HEK293 (cell line): ENCODE measurements at regions not wholly inside any gene's neighbourhood (a gene's known extent, or its start where the extent isn't known, plus 50 kb on each side); places are given as distances from the start of the nearest gene placed in this dataset.
A peak's percentile ranks its signal among the peaks of the same experiment; 100 is the strongest.

Experiments used
- CTCF ChIA-PET: fragments of 350-600 bp; formaldehyde crosslinking; extraction: SDS; loops from one replicate; lab custom pipeline; 2021; ENCODE audit warnings: antibody characterized with exemption; lab: Yijun Ruan, JAX
- POLR2A ChIA-PET: fragments of 300-600 bp; formaldehyde crosslinking; extraction: SDS; loops from one replicate; lab custom pipeline; 2020; ENCODE audit warnings: antibody characterized with exemption, inconsistent platforms; lab: Yijun Ruan, JAX
- H3K27ac ChIP-seq: fragments of 200-500 bp; sonication (Bioruptor generic); 2 replicates; pipeline ENCODE4 v1.5.1; 2014; ENCODE audit warnings: low read depth, low read length, control low read depth, inconsistent platforms; ENCODE audit errors: extremely low read depth
- H3K36me3 ChIP-seq, 2 experiments: fragments of 200-500 bp in 1 of 2; sonication (Bioruptor generic) in 1 of 2; 1 replicate in 1 of 2; 2 replicates in 1 of 2; pipeline ENCODE4 v1.5.1; 2014 to 2017; ENCODE audit warnings: inconsistent platforms in 2 of 2, low read length in 2 of 2; ENCODE audit not compliant: control insufficient read depth in 2 of 2, insufficient read depth in 1 of 2
- H3K4me1 ChIP-seq: fragments of 200-500 bp; sonication (Bioruptor generic); 2 replicates; pipeline ENCODE4 v1.5.1; 2014; ENCODE audit warnings: mild to moderate bottlenecking, low read length, inconsistent platforms; ENCODE audit not compliant: control insufficient read depth, insufficient read depth
- H3K4me3 ChIP-seq: 2 replicates; pipeline ENCODE4 v1.5.1; 2011; ENCODE audit warnings: low read depth, mild to moderate bottlenecking, control low read depth, low read length, moderate library complexity
- H3K9me3 ChIP-seq: fragments of 200-500 bp; sonication (Bioruptor generic); 2 replicates; pipeline ENCODE4 v1.5.1; 2014; ENCODE audit warnings: low read depth, low read length, inconsistent platforms; ENCODE audit not compliant: control insufficient read depth, insufficient read depth
- EGR2 ChIP-seq: fragments of 450-650 bp; formaldehyde crosslinking; IDR thresholded peaks from 2 replicates; pipeline ENCODE4 v1.5.1; 2016; ENCODE audit warnings: low read depth, missing biosample characterization, missing genetic modification characterization
- GLI2 ChIP-seq: fragments of 450-650 bp; formaldehyde crosslinking; IDR thresholded peaks from 2 replicates; pipeline ENCODE4; 2017; ENCODE audit warnings: missing biosample characterization, missing genetic modification characterization, low read depth, borderline replicate concordance
- KLF8 ChIP-seq: fragments of 450-650 bp; formaldehyde crosslinking; IDR thresholded peaks from 2 replicates; pipeline ENCODE4 v1.5.1; 2016; ENCODE audit warnings: missing biosample characterization, missing genetic modification characterization
- ZBTB17 ChIP-seq: fragments of 450-650 bp; formaldehyde crosslinking; IDR thresholded peaks from 2 replicates; pipeline ENCODE4 v1.5.1; 2016; ENCODE audit warnings: missing biosample characterization, missing genetic modification characterization
- ZIC2 ChIP-seq: fragments of 450-650 bp; formaldehyde crosslinking; IDR thresholded peaks from 2 replicates; pipeline ENCODE4 v1.5.1; 2016; ENCODE audit warnings: missing biosample characterization, missing genetic modification characterization
- ZNF138 ChIP-seq: fragments of 450-650 bp; formaldehyde crosslinking; IDR thresholded peaks from 2 replicates; pipeline ENCODE4 v1.5.1; 2016; ENCODE audit warnings: missing biosample characterization, missing genetic modification characterization, borderline replicate concordance
- ZNF140 ChIP-seq: fragments of 450-650 bp; formaldehyde crosslinking; IDR thresholded peaks from 2 replicates; pipeline ENCODE4 v1.5.1; 2016; ENCODE audit warnings: missing biosample characterization, missing genetic modification characterization
- ZNF175 ChIP-seq: fragments of 450-650 bp; formaldehyde crosslinking; IDR thresholded peaks from 2 replicates; pipeline ENCODE4 v1.5.1; 2016; ENCODE audit warnings: missing biosample characterization, missing genetic modification characterization
- ZNF239 ChIP-seq: fragments of 450-650 bp; formaldehyde crosslinking; IDR thresholded peaks from 2 replicates; pipeline ENCODE4 v1.5.1; 2016; ENCODE audit warnings: missing biosample characterization, missing genetic modification characterization
- ZNF311 ChIP-seq: fragments of 450-650 bp; formaldehyde crosslinking; IDR thresholded peaks from 2 replicates; pipeline ENCODE4 v1.5.1; 2017; ENCODE audit warnings: missing biosample characterization, missing genetic modification characterization, borderline replicate concordance
- ZNF404 ChIP-seq: fragments of 450-650 bp; formaldehyde crosslinking; IDR thresholded peaks from 2 replicates; pipeline ENCODE4 v1.5.1; 2017; ENCODE audit warnings: missing biosample characterization, missing genetic modification characterization
- ZNF670 ChIP-seq: fragments of 450-650 bp; formaldehyde crosslinking; IDR thresholded peaks from 2 replicates; pipeline ENCODE4 v1.5.1; 2016; ENCODE audit warnings: missing biosample characterization, missing genetic modification characterization, low read depth
- TF ChIP-seq, protein P1 (sequence below): fragments of 450-650 bp; formaldehyde crosslinking; IDR thresholded peaks from 2 replicates; pipeline ENCODE4 v1.5.1; 2016; ENCODE audit warnings: missing biosample characterization, missing genetic modification characterization
- TF ChIP-seq, protein P2 (sequence below): fragments of 450-650 bp; formaldehyde crosslinking; IDR thresholded peaks from 2 replicates; pipeline ENCODE4 v1.5.1; 2016; ENCODE audit warnings: missing biosample characterization, missing genetic modification characterization
- TF ChIP-seq, protein P3 (sequence below): fragments of 450-650 bp; formaldehyde crosslinking; IDR thresholded peaks from 2 replicates; pipeline ENCODE4 v1.5.1; 2017; ENCODE audit warnings: missing biosample characterization, missing genetic modification characterization
- TF ChIP-seq, protein P4 (sequence below): fragments of 450-650 bp; formaldehyde crosslinking; IDR thresholded peaks from 2 replicates; pipeline ENCODE4 v1.5.1; 2016; ENCODE audit warnings: missing biosample characterization, missing genetic modification characterization
- TF ChIP-seq, protein P5 (sequence below): fragments of 450-650 bp; formaldehyde crosslinking; IDR thresholded peaks from 2 replicates; pipeline ENCODE4 v1.5.1; 2016; ENCODE audit warnings: missing biosample characterization, missing genetic modification characterization
- TF ChIP-seq, protein P6 (sequence below): fragments of 450-650 bp; formaldehyde crosslinking; IDR thresholded peaks from 2 replicates; pipeline ENCODE4 v1.5.1; 2017; ENCODE audit warnings: missing biosample characterization, missing genetic modification characterization
- TF ChIP-seq, protein P7 (sequence below): fragments of 450-650 bp; formaldehyde crosslinking; IDR thresholded peaks from 2 replicates; pipeline ENCODE4 v1.5.1; 2016; ENCODE audit warnings: missing biosample characterization, missing genetic modification characterization
- TF ChIP-seq, protein P8 (sequence below): fragments of 450-650 bp; formaldehyde crosslinking; IDR thresholded peaks from 2 replicates; pipeline ENCODE4 v1.5.1; 2016; ENCODE audit warnings: missing biosample characterization, missing genetic modification characterization

DNA sequence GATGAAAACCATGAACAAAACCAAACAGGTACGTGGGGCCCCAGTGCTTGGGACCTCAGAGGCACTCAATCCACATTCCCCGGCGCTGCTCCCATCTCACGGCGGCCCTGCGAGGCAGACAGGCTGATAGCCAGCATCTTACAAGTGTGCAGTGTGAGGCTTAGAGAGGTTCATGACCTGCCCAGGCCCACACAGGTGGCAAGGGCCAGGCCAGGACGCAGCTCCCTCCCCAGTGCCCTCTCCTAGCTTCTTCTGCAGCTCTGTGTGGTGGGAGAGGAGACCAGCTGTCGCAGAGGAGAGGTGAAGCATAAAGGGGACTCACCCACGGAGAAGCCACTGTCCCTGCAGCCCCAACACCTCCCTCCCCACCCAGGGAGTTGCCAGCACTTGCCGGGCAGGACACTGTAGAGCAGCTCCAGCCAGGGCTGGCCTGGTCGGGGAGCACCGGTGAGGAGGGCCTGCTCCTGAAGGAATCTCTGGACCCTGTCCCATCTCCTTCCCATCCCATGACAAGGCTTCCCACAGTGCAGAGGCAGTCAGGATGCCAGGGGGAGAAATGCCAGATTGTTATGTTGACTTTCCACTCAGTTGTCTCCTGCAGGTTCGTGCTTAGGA, 92.4 kb upstream of the TMEM45B start (continued):
- no peak for TF ChIP-seq EGR2 (tag by site-specific recombination)
- TF ChIP-seq, protein P1, sequence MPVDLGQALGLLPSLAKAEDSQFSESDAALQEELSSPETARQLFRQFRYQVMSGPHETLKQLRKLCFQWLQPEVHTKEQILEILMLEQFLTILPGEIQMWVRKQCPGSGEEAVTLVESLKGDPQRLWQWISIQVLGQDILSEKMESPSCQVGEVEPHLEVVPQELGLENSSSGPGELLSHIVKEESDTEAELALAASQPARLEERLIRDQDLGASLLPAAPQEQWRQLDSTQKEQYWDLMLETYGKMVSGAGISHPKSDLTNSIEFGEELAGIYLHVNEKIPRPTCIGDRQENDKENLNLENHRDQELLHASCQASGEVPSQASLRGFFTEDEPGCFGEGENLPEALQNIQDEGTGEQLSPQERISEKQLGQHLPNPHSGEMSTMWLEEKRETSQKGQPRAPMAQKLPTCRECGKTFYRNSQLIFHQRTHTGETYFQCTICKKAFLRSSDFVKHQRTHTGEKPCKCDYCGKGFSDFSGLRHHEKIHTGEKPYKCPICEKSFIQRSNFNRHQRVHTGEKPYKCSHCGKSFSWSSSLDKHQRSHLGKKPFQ, result no peak
- no peak for TF ChIP-seq ZNF239
- no peak for TF ChIP-seq ZNF404 (tag by site-specific recombination)
- TF ChIP-seq, all 188 proteins: peak for 0

DNA sequence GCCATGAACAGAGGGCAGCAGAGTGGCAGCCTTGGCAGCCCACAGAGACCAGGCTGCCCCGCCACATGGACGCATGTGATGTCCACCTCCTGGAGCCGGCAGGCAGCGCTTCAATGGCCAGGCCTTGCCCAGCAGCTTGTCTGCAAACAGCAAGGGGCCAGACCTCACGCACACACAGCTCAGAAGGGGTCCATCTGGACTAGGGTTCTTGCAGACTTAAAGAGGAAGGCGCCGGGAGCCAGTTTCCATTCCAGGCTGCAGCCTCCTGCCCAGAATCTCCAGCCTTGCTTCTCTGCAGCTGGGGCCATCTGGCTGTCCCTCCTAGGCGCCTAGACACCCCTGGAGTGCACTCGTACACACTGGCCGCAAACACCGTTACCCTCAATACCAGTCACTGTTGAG, 91.9 kb upstream of the TMEM45B start:
- POLR2A ChIA-PET, result no interaction called here
- Histone ChIP-seq H3K4me1 (no peaks in the 10 kb centered on the region), H3K9me3 (no peaks in the 10 kb centered on the region), H3K27ac (no peak overlapping the region), H3K4me3 (no peak overlapping the region), H3K36me3 (no peaks in the 10 kb centered on the region)
- CTCF ChIA-PET, result interaction anchor here (2.5 kb wide), 1 partner anchor 27 kb away, joined by 9 read pairs; no protein-coding TSS in a partner anchor
- TF ChIP-seq ZIC2 (tag by site-specific recombination), result peak; percentile 63
- TF ChIP-seq, protein P2, sequence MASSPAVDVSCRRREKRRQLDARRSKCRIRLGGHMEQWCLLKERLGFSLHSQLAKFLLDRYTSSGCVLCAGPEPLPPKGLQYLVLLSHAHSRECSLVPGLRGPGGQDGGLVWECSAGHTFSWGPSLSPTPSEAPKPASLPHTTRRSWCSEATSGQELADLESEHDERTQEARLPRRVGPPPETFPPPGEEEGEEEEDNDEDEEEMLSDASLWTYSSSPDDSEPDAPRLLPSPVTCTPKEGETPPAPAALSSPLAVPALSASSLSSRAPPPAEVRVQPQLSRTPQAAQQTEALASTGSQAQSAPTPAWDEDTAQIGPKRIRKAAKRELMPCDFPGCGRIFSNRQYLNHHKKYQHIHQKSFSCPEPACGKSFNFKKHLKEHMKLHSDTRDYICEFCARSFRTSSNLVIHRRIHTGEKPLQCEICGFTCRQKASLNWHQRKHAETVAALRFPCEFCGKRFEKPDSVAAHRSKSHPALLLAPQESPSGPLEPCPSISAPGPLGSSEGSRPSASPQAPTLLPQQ (tag by site-specific recombination), result no peak
- no peak for TF ChIP-seq ZNF175 (tag by site-specific recombination)
- TF ChIP-seq, protein P3, sequence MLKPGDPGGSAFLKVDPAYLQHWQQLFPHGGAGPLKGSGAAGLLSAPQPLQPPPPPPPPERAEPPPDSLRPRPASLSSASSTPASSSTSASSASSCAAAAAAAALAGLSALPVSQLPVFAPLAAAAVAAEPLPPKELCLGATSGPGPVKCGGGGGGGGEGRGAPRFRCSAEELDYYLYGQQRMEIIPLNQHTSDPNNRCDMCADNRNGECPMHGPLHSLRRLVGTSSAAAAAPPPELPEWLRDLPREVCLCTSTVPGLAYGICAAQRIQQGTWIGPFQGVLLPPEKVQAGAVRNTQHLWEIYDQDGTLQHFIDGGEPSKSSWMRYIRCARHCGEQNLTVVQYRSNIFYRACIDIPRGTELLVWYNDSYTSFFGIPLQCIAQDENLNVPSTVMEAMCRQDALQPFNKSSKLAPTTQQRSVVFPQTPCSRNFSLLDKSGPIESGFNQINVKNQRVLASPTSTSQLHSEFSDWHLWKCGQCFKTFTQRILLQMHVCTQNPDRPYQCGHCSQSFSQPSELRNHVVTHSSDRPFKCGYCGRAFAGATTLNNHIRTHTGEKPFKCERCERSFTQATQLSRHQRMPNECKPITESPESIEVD (tag by site-specific recombination), result no peak

DNA sequence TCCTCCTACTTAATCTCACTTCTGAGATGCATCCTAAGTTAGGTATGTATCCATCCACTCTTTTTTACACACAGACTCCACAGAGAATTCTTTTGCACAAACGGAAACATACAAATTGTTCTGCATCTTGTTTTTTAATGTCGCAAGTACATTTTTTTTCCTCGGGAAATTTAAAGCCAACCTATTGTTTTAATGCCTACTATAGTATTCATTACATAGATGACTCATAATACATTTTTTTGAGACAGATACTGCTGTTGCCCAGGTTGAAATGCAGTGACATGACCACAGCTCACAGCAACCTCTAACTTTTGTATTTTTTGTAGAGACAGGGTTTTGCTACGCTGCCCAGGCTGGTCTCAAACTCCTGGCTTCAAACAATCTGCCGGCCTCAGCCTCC, 90.8 kb upstream of the TMEM45B start:
- ChIA-PET POLR2A (no interaction called here), CTCF (interaction anchor here (0.6 to 2.5 kb wide), 2 partner anchors 26 to 361 kb away, joined by 4 to 9 read pairs; no protein-coding TSS in a partner anchor)
- TF ChIP-seq, protein P4, sequence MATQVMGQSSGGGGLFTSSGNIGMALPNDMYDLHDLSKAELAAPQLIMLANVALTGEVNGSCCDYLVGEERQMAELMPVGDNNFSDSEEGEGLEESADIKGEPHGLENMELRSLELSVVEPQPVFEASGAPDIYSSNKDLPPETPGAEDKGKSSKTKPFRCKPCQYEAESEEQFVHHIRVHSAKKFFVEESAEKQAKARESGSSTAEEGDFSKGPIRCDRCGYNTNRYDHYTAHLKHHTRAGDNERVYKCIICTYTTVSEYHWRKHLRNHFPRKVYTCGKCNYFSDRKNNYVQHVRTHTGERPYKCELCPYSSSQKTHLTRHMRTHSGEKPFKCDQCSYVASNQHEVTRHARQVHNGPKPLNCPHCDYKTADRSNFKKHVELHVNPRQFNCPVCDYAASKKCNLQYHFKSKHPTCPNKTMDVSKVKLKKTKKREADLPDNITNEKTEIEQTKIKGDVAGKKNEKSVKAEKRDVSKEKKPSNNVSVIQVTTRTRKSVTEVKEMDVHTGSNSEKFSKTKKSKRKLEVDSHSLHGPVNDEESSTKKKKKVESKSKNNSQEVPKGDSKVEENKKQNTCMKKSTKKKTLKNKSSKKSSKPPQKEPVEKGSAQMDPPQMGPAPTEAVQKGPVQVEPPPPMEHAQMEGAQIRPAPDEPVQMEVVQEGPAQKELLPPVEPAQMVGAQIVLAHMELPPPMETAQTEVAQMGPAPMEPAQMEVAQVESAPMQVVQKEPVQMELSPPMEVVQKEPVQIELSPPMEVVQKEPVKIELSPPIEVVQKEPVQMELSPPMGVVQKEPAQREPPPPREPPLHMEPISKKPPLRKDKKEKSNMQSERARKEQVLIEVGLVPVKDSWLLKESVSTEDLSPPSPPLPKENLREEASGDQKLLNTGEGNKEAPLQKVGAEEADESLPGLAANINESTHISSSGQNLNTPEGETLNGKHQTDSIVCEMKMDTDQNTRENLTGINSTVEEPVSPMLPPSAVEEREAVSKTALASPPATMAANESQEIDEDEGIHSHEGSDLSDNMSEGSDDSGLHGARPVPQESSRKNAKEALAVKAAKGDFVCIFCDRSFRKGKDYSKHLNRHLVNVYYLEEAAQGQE (tag by site-specific recombination), result no peak
- TF ChIP-seq ZNF140 (tag by site-specific recombination) (no peak), GLI2 (tag by site-specific recombination) (no peak), EGR2 (tag by site-specific recombination) (no peak), ZNF670 (no peak), ZNF138 (tag by site-specific recombination) (no peak), KLF8 (tag by site-specific recombination) (no peak), ZNF311 (tag by site-specific recombination) (no peak), ZBTB17 (tag by site-specific recombination) (no peak)
- TF ChIP-seq, protein P5, sequence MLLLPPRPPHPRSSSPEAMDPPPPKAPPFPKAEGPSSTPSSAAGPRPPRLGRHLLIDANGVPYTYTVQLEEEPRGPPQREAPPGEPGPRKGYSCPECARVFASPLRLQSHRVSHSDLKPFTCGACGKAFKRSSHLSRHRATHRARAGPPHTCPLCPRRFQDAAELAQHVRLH (tag by site-specific recombination), result no peak
- TF ChIP-seq, protein P6, sequence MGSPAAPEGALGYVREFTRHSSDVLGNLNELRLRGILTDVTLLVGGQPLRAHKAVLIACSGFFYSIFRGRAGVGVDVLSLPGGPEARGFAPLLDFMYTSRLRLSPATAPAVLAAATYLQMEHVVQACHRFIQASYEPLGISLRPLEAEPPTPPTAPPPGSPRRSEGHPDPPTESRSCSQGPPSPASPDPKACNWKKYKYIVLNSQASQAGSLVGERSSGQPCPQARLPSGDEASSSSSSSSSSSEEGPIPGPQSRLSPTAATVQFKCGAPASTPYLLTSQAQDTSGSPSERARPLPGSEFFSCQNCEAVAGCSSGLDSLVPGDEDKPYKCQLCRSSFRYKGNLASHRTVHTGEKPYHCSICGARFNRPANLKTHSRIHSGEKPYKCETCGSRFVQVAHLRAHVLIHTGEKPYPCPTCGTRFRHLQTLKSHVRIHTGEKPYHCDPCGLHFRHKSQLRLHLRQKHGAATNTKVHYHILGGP (tag by site-specific recombination), result no peak
- TF ChIP-seq, protein P7, sequence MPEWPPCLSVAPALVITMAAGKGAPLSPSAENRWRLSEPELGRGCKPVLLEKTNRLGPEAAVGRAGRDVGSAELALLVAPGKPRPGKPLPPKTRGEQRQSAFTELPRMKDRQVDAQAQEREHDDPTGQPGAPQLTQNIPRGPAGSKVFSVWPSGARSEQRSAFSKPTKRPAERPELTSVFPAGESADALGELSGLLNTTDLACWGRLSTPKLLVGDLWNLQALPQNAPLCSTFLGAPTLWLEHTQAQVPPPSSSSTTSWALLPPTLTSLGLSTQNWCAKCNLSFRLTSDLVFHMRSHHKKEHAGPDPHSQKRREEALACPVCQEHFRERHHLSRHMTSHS (tag by site-specific recombination), result no peak
- TF ChIP-seq, protein P8, sequence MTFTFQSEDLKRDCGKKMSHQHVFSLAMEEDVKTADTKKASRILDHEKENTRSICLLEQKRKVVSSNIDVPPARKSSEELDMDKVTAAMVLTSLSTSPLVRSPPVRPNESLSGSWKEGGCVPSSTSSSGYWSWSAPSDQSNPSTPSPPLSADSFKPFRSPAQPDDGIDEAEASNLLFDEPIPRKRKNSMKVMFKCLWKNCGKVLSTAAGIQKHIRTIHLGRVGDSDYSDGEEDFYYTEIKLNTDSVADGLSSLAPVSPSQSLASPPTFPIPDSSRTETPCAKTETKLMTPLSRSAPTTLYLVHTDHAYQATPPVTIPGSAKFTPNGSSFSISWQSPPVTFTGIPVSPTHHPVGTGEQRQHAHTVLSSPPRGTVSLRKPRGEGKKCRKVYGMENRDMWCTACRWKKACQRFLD, result no peak

More for the DNA sequence above, 90.8 kb upstream of the TMEM45B start:
- no peaks in the 10 kb centered on the region for H3K36me3 ChIP-seq
- H3K27ac ChIP-seq, result no peak overlapping the region
- H3K9me3 ChIP-seq, result no peaks in the 10 kb centered on the region
- H3K4me3 ChIP-seq, result no peak overlapping the region
- H3K4me1 ChIP-seq, result no peaks in the 10 kb centered on the region
